Central memory CD4-positive, alpha-beta T cell (primary cell): ENCODE measurements at regions not wholly inside any gene's neighbourhood (a gene's known extent, or its start where the extent isn't known, plus 50 kb on each side); places are given as distances from the start of the nearest gene placed in this dataset.

Experiments used
- DNase-seq: peaks from one replicate; pipeline ENCODE4 v3.0.0; 2022

DNA sequence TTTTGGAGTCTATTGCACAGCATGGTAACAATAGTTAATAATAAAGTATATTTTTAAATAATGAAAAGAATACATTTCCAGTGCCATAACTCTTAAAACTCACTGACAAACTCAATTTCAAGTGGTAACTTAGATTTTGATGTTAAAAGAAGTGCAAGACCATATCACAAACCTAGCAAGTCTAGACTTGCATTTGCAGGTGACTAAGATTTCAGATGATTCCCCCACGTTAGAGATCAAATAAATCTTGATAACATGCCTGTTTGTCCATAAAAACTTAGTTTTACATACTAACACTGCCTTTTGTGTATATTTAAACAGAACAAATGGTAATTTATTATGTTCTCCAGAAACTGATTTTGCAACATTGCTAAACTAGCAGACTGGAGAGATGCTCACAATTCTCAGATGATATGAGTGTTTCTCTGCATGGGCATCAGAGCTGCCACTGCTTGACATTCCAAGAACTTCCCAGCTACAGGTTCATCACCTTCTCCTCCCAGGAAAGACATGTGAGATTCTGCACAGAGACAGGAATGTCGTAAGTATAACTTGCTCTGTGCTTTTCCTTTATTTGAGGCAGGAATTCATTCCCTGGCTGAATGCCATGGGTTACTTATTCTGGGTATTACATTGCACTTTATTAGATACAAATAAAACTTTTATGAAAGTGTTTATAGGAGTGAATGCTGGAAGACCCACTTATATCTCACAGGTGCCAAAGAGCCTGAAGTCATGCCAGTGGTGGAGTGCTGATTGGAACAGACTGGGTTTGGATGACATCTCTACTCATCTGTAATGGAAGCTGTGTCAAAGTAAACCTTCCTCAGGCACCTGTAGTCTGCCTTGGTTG is 160.2 kb upstream of the FOXA2 start:
- no peak for DNase-seq

DNA sequence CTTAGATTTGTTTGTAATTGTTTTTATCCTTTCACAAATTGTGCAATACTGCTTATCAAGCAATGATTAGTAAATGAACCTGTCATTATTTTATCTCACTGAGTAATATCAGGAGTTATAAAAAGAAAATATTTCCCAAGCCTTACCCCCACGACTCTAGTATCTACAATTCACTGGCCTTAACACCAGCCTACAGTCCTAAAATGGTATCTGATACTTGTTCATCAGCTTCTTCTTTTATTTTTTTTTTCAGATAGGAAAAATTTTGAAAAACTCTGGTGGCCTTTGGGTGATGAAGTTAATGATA is 160.8 kb upstream of the FOXA2 start:
- no peak for DNase-seq

DNA sequence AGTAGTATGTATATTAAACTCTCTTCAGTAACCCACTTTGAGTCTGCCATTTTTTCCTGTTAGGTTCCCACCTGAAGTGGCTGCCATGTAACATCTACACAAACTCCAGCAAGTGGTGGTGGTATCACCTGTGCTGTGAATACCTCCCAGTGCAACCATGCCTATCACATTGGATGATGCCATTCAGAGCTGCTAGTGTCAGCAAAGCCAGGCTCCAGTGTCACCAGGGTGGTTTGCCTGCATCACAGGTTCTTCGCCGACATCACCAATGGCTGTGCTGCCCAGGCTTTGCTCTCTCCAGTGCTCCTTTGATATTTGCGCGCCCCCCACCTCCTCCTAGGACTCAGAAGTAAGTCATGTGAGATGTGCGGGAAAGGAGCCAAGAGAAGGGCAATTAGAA is 162.6 kb upstream of the FOXA2 start:
- DNase-seq: no peak

DNA sequence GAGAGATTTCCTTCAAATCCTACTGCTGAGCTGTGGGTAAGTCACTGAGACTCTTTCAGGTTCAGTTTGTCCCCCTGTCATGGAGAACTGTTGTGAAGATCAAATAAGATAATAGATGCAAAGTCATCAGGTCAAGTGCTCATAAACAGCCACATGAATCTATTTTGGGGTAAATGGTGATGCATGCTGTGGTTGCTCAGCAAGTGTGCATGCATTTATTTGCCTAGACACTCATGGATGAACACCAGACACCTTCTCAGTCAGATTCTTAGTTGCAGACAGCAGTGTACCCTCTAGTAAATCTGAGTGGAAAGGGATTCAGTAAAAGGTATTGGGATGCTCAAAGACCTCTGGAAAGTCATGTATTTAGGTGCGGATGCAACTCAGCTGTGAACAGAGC is 168.0 kb upstream of the FOXA2 start:
- DNase-seq: no peak

DNA sequence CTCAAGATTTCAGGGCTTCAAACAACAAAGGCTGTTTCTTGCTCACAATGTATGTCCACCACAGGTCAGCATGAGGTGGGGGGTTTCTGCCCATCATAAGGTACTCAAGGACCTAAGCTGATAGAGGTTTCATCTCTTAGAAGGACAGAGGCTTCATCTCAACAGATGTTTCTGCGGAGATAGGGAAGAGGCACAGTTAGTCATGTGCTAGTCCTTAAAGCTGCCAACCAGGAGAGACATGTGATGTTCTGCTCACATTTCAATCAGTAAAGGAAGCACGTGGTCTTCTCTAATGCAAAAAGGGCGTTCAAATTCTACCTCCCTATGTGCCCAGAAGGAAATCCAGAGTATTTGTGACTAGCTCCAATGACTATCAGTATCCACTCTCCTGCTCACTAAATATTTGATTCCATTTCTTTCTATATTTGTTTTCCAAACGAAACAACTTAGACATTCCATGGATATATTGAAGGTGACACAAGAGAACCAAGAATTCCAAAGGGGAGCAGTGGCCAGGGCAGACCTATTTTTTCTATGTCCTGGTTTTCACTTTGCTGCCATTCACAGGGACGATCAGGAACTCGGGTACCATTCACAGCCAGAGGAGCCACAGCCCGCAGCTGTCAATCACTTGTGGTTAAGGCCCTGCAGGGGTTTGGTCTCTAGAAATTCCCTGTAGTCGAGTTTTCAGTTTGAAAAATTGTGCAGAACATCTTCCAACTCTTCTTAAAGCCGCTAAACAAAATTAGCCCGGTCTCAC is 173.2 kb upstream of the FOXA2 start:
- no peak for DNase-seq

DNA sequence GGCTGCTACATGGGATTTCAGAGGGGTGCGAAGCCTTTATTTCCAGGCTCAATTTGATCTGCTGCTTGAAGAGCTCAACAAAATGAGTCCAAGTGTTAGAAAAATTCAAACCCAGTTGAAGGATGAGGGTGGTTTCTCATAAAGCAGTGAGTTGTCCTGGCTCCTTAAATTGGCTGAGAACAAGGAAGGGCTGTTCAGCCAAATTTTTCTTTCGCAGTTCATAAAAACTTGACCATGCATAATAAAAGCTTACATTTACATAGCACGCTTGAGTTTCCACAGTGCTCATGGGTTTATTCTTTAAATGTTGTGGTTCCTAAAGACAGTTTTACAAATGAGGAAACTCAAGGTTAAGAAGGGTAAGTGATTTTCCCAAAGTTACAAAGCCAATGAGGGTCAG is 174.4 kb upstream of the FOXA2 start:
- DNase-seq: no peak

DNA sequence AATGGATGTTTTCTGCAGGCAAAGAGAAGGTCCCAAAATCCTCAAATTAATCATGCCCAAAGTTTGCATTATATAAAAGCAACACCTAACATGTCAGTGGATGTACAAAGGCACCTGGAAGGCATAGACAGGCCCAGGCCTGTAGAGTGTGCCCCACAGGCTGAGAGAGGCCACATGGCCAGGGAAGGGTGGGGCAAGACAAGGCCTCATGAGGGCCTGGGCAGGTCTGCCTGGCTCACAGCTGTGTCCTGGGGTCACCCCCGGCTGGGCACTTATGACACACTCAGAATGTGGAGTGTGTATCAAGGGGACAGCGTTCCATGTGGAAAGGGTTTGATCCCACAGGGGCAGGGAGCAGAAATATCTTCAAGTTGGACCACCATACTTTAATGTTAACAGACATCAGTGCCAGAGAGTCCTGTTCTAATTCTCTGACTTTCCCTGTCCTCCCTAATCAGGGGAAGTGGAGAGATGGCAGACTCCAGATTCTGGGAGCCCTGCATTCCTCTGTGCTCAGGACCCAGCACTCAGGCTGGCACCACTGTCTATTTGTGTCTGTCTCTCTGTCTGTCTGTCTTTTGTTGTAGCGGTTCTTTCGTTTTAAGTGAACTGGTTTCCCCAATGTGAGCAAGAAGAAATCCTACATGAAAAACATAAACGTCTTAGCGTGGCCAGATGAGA is 178.3 kb upstream of the FOXA2 start:
- no peak for DNase-seq

DNA sequence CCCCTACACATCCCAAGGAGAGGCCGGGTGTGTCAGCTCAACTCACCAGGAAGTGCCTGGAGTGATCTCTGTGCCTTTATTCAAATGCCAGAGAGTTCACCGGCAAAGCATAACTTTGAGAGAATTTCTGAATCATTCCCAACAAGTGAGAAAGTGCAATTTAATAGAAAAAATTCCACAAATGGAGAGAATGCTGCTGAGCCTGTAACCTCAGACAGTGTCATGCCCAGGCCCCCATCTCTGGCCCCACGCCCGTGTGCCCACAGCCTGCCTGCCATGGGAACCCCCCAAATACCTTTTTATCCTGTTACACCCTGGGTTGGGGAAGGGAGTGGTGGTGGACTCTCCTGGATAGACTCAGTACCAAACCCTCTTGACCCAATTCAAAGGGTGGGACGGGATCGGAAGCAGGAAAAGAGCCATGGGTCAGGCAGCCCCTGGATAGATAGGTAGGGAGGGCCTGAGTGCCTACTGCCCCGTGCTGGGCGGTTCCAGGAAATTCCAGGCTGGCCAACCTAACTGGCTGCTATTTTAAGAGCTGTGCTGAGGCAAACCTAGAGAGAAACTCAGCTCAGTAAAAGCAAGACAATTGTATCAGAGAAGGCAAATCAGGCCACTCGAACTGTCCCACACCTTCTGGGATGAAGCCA is 179.0 kb upstream of the FOXA2 start:
- no peak for DNase-seq

DNA sequence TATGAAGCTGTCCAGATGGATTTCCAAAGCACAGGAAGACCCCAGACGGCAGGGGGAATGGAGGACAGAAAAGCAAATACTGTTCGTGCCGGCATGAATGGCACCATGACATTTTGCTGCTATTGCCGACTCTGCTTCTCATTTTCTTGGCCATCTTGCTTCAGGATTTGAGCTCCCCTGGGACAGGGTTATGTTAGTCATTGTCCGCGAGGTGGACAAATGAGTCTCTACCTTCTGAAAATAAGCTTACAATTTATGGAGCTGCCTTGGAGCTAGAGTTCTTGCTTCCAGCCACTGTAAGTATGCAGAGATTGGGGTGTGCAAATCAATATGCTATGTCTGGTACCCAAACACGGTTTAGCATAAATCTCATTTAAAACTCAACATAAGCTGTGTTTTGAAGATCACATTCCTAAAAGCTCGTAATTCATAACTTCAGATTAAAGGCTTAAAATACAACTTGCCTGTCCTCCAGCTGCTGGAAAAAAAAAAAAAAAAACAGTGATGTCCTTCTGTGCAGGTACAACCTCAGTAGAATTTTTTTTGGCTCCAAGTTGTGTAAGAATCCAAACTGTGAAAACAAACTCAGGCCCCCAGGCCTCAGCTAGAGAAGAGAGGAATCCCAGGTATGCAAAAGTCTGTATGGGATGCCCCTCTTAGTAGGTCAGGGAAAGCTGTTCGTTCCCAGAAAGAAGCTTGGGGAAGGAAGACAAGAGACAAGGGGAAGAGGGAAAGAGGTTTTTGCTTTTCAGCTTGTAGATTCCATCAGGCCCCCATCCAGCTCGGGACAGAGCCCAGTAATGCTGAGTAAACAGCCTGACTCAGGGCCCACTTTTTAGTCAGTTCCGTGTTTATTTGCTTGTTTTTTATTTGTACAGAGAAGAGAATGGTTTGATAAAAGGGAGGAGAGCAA is 184.2 kb upstream of the FOXA2 start:
- no peak for DNase-seq

DNA sequence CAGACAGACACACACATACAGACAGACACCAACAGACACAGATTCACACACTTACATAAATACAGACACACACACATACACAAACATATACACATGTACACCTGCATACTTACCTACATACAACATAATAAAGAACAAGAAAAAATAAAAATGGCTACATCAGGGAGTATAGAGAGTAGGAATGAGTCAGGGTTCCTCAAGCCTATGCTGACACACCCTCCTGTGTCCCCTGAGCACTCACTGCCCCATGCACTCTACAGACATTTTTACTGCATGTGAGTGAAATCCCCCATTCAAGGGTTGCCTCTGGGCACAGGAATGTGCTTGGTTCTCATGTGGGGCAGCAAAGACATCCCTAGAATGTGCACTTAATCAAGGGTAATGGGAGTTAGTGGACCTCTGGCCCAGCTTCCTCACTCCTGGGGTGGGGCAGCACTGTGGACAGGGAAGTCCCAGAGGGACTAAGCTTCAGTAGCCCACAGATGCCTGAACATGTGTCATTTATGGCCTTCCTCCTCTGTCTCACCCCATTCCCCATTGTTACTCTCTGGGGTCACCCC is 185.9 kb upstream of the FOXA2 start:
- no peak for DNase-seq

DNA sequence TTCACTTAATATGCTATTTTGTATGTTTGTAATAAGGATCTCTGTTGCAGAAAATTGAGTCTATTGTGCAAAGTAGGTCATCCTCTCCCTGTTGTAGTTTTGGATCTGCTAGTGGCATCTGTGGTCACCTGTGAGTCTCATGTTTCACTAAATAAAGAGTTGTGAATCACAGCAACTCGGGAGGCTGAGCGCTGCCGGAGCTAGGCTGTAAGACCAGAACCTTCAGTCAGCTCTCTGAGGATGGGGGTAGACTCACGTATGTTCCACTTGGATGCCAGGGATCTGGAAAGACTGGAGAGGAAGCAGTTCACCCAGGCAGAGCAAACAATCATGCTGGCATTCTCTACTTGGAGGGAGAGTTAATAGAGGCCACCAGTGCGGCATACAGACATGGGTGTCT is 187.3 kb upstream of the FOXA2 start:
- DNase-seq: no peak

DNA sequence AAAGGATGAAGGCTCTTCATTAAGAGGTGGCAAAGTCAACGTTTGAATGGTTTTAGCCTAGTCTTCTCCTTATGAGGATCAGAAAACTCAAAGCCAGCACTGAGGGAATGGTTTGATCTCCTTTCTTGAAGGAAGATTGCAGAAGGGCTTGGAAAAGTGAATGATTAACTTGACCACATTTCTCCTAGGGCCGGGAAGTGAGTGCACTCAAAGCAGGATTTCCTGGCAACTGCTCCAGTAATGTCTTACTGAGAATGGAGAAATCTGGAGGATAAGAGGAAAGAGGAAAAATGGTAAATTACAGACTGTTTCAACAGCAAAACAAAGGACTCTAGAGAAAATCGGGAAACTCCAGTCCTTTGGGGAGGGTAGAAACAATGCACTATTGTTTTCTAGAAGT is 189.0 kb upstream of the FOXA2 start:
- DNase-seq: no peak

DNA sequence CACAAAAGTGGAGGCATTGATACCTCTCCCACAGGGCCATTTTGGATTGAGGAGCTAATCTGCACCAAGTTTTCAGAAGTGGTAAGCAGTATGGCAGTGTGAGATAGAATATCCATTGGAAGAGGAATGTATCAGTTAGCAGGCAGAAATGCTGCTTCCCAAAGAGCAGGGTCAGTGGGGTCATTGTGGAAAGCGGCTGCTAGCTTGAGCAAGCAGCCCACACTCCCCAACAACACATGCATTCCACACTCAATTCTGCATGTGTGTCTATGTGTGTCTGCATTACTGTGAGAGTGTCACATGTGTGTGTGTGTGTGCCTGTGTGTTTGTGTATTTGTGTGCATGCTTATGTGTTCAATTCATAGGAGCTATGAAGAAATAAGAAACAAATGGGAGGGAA is 190.9 kb upstream of the FOXA2 start:
- DNase-seq: no peak

DNA sequence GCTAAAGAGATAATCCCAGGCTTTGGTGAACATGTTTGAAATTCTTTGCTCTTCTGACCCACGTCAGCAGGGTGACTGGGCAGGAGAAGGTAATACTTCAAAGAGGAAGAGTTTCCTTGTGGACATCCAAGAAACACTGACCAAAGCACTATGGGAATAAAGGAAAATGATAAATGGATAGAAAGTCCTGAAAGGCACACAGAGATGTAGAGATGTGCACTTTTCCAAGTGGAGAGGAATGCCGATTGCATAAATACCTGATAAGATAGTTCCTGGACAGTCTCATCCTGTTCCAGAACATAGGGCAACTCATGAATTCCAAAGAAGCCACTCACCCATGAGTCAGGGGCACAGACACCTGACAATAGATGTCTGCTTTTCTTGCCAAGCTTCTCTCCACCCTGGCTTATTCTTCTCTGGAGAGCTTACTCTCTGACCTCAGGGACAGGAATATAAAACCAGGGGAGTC is 191.3 kb upstream of the FOXA2 start:
- DNase-seq: no peak

DNA sequence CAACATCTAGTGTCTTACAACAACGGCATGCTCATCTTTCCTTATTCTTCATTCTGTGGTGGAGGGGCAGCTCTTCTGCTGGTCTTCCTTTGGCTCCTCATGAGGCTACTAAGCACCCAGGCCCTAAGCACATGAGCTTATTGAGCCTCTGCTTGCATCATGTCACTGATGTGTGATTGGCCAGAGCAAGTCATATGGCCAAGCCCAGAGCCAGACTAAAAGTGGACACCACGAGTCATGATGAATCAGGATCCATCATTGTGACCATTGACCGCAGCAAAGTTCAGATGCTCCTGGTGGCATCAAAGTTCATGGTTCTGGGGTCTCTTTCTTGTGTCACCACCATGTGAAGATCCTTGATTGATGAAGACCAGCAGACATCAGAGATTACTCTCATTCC is 192.0 kb upstream of the FOXA2 start:
- DNase-seq: no peak

DNA sequence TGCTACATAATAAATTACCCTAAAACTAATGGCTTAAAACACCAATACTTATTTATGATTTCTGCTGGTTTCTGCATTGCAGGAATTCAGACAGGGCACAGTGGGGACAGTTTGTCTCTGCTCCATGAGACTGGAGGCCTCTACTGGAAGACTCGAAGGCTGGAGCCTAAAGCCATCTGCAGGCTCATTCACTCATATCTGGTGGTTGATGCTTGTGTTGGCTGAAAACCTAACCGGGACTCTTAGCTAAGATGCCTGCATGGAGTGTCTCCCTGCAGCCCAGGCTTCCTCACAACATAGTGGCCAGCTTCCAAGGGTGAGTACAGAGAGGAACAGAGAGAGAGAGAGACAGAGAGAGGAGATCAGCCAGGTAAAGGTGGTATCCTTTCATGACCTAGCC is 195.5 kb upstream of the FOXA2 start:
- DNase-seq: no peak

DNA sequence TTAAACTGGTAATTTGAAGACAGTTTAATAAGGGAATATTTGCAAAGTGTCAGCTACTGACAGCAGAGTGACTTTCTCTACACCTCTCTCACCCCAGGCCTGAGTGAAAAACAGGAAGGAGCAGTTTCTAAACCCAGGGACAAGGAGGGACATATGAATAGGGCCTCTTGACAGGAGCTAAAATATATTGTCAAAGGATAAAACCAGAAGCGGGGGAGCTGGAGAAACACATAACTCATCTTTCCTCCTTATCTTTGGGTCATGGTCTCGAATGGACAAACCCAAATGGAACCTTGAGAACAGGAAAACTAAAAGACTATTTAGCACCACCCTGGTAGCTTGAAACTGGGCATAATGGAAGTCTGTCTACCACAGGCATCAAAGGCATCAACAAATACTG is 197.5 kb upstream of the FOXA2 start:
- DNase-seq: no peak

DNA sequence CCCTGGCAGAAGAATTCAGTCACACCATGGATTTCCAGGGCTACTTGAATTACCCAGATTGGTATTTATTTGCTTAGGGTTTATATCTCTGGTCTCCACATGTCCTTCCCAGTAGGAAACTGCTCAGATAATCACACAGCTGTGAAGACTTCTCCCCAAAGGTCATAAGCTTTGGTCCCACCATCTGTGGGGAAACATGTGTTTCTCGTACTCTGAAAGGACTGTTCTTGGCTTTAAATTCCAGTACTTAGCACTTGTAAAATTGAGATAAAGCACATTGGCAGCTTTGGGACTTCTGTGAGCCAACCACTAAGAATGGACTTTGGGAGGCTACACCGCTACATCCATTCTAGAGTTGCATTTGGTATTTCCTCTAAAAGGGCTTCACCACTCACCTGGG is 205.3 kb upstream of the FOXA2 start:
- DNase-seq: no peak

DNA sequence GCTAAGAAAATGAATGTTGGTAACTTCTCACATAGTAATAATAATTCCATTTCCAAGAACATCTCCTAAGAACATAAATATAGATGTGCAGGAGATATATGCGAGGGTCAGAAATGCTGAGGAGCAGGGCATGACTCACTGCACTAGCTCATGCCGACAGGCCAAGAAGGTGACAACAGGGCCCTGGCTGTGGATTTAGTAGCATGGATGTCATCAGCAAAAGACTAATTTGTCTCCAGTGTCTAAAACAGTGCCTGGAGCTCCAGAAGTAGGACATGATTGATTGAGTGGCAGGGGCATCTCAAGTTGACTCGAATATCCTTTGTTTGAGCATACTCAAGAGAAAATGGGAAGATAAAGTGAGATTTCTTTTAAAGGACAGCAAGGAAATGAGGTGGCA is 207.0 kb upstream of the FOXA2 start:
- no peak for DNase-seq

DNA sequence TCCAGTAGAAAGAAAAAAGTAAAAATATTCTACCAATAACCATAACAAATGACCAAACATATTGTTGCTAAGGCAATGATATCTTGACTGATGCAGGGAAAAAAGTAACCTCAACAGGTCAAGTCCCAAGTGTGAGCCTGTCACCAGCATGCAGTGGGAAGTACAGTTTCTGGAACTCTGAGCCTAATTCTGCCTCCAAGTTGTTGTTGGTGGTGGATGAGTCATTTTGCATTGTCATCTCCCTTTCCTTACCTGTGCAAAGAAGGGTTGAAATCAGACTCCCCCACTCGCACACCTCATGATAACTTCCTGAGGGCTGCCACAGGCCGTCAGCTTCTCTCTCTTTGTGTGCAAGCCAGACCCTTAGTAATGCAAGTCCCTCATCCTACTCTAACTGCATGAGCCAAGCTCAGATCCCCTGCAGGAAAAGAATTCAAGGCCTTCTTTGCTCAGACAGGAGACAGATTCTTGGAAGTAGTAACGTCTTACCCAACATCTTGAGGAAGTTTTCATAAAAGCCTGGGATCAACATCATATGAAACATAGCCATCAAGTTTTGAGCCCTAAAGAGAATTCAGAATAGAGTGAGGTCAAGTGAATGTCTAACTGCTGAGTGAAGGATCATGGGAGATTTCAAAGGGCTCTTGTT is 207.6 kb upstream of the FOXA2 start:
- no peak for DNase-seq

DNA sequence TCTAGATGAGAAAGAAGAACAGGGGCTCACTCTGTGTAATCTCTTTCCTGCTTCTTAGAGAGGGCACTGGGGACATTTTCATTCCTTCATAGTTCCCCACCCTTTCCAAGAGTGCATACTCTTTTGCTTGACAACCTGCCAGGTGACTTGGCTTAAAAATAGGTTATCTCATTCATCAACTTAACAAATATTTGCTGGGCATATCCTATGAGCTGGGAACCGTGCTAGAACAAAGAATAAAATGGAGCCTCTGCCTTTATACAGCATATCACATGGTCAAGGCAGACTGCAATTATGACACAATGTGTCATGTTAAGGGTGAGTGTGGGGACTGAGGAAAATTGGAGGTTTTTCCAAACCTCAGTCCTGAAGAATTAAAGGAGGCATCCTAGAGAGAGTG is 209.8 kb upstream of the FOXA2 start:
- DNase-seq: no peak
